ENCODE measurements at regions not wholly inside any gene's neighbourhood (a gene's known extent, or its start where the extent isn't known, plus 50 kb on each side); places are given as distances from the start of the nearest gene placed in this dataset.

DNA sequence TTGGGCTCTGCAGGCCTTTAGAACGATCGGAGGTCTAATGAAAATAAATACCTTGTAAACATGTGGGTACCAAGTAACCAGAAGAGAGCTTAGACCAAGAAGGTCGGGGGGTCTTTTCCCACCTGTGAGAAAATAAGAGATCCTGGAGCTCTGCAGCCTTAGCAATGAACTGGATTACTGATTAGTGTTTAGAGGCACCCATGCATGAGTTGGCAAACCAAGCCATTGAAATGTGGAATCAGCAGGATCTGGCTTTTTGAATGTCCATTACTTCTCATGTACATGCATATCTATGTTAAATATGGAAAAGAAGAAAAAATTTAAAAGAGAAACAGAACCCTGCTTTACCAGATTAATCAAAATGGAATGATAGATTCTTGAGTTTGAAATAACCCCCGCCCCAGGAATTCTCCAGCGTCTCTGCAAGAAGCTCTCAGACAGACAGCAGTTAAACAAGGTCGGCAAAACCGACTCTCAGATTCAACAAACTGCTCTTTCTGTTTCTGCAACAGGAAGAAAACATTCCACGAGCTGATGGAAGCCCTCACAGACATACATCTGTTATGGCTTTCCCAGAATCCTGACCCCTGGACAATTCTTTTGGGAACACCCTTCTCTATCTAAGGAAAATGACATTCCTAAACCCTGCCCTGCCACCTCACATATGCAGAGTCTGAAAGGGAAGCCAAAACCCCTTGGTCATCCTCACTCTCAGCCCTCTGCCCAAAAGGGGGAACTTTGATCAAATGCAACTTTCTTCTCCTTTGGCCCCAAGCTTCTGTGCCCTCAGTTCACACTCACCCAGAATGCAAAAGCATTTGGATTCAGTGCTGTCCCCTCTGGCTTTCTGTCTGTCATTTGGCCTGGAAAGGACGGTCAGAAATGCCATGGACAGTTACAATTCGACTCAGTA, 78.7 kb upstream of the EN2 start:
- H3K27ac ChIP-seq, result no peak overlapping the region
- H3K9ac ChIP-seq (ENCODE audit: low read depth in 2 of 2, low read length in 2 of 2), result no peak overlapping the region
- intact Hi-C loops (cut with DNase I), result no loop called here
- peaks cover 99% of the 10 kb centered on the region for H3K27me3 ChIP-seq
- TF ChIP-seq, protein P1, sequence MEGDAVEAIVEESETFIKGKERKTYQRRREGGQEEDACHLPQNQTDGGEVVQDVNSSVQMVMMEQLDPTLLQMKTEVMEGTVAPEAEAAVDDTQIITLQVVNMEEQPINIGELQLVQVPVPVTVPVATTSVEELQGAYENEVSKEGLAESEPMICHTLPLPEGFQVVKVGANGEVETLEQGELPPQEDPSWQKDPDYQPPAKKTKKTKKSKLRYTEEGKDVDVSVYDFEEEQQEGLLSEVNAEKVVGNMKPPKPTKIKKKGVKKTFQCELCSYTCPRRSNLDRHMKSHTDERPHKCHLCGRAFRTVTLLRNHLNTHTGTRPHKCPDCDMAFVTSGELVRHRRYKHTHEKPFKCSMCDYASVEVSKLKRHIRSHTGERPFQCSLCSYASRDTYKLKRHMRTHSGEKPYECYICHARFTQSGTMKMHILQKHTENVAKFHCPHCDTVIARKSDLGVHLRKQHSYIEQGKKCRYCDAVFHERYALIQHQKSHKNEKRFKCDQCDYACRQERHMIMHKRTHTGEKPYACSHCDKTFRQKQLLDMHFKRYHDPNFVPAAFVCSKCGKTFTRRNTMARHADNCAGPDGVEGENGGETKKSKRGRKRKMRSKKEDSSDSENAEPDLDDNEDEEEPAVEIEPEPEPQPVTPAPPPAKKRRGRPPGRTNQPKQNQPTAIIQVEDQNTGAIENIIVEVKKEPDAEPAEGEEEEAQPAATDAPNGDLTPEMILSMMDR (IDR thresholded peaks at IDR 0.05), result no peak
- DNase-seq, result no peak
- no peaks in the 10 kb centered on the region for H3K36me3 ChIP-seq
- H3K4me3 ChIP-seq, result no peak overlapping the region
- H3K9me3 ChIP-seq, result no peaks in the 10 kb centered on the region
- peaks cover 13% of the 10 kb centered on the region for H3K4me1 ChIP-seq

DNA sequence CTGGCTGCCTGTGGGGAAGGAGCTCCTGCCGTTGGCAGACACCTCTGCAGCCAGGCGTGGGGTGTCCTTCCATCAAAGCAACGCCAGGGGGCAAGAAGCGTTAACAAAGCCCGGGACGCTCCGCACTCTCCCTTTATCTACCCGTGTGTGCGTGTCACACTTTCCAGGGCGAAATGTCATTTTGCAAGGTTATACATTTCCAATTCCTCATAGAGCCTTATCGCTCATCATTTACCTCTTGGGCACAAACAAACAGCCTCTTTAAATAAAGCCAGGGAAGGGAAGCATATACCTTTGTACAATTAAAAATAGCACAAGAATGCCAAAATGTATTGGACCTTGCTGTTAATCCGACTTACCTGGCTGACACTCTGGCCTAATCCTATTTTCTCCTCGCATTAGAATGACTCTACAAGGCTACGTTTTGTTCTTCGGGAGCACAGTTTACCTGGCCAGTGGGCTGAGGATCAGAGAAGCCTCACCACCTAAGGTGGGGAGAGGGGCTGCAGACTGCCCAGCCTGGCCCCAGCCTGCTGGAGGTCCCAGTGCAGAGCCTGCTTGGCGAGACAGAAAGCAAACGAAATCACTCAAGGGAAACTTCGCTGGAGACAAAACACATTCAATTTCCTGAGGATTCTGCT, 77.6 kb upstream of the EN2 start:
- Histone ChIP-seq H3K27ac (no peak overlapping the region), H3K9me3 (no peaks in the 10 kb centered on the region), H3K4me1 (peaks cover 5% of the 10 kb centered on the region), H3K4me3 (no peak overlapping the region), H3K9ac (ENCODE audit: low read depth in 2 of 2, low read length in 2 of 2) (no peak overlapping the region), H3K27me3 (peaks cover 88% of the 10 kb centered on the region), H3K36me3 (no peaks in the 10 kb centered on the region)
- DNase-seq, result peak; percentile 76
- TF ChIP-seq, protein P1 (IDR thresholded peaks at IDR 0.05), result peak; percentile 74
- intact Hi-C loops (cut with DNase I), result no loop called here

DNA sequence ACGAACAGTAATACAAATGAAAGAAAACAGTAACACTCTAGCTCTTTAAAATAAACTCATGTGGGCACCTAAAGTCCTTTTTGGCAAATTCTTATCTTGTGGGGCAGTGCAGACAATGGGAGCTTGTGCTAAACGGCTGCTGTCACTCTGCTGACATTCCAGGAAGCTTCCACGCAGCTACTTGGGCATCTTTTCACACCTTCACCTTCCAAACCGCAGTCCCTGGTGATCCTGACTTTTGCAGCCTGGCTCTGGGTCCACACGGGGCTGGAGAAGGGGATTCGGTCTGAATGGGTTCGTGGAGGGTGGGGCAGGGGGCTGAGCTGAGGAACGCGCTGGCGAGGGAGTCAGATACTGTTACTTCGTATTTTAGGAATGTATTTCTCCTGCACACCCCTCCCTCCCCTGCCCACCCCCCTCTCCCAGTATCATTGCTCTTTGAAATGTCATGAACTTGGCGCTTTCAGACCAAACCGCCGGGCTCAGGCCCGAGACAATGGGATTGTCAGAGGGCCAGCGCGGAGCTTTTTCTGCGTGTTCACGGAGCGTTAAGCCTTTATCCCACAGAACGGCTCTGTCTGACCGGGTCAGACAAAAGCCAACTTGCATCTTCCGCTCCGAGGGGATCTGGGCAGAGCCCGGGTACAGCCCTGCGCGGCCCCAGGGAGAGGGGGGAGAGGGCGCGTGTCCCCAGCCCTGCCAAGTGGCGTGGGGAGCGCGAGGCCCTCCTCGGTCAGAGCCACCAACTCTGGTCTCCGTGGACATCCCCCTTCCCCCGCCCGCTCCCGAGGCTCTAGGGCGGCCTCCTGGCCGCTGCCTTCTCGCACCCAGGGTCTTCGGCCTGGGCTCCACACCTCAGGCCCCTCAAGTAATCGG, 76.7 kb upstream of the EN2 start:
- H3K4me3 ChIP-seq, result no peak overlapping the region
- no peaks in the 10 kb centered on the region for H3K9me3 ChIP-seq
- no peak for DNase-seq
- peaks cover 79% of the 10 kb centered on the region for H3K27me3 ChIP-seq
- no peak overlapping the region for H3K27ac ChIP-seq
- intact Hi-C loops (cut with DNase I), result no loop called here
- no peaks in the 10 kb centered on the region for H3K36me3 ChIP-seq
- peaks cover 5% of the 10 kb centered on the region for H3K4me1 ChIP-seq
- TF ChIP-seq, protein P1 (IDR thresholded peaks at IDR 0.05), result no peak
- no peak overlapping the region for H3K9ac ChIP-seq (ENCODE audit: low read depth in 2 of 2, low read length in 2 of 2)

DNA sequence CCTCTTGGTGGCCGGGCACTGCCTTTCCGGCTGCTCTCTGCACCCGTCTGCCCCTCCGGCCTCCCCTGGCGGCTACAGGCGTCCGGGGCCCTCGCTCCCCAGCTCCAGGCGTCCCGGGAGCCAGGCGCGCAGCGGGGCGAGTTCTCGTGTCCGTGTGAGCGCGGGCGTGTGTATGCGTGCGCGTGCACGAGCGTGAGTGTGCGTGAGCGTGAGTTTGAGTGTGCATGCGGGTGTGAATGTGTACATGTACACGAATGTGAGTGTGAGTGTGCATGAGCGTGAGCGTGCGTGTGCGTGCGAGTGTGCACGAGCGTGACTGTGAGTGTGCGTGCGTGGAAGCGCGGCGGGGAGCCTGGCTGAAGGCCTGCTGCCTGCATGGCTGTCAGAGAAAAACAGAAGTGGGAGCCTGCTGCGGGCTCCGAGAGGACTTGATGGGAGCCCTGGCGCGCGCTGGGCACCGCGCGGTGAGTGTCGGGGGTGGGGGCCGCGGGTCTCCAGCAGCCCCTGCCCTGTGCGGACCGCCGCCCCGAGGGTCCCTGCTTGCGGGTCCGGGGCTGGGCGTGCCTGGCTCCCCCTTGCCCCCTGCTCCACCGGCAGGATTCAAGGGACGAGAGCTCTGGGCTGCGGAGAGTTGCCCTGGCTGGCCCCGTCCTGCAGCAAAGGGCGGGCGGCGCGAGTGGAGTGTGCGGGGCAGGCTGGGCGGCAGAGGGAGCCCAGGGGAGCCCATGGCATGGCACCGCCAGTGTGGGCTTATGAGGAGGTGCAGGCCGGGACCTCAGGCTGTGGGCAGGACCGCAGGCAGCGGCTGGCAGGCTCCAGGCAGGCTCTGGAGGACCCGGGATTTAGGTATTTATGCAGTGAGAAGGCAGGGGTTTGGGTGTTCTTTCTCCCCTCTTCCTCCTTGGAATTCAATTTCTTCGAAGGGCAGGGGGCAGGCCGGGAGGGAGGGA, 75.8 kb upstream of the EN2 start:
- TF ChIP-seq, protein P1 (IDR thresholded peaks at IDR 0.05), result no peak
- Histone ChIP-seq H3K9me3 (no peaks in the 10 kb centered on the region), H3K9ac (ENCODE audit: low read depth in 2 of 2, low read length in 2 of 2) (no peak overlapping the region), H3K27ac (no peak overlapping the region), H3K4me1 (peaks cover 5% of the 10 kb centered on the region), H3K27me3 (peaks cover 72% of the 10 kb centered on the region), H3K36me3 (no peaks in the 10 kb centered on the region), H3K4me3 (no peak overlapping the region)
- intact Hi-C loops (cut with DNase I), result no loop called here
- no peak for DNase-seq

Data from colonic mucosa (tissue), 4 donors.